ENCODE measurements at regions not wholly inside any gene's neighbourhood (a gene's known extent, or its start where the extent isn't known, plus 50 kb on each side); places are given as distances from the start of the nearest gene placed in this dataset.

GRCh38 chr7:13742811-13743210, 246.7 kb downstream of the ETV1 start:
- TF ChIP-seq, protein P1, sequence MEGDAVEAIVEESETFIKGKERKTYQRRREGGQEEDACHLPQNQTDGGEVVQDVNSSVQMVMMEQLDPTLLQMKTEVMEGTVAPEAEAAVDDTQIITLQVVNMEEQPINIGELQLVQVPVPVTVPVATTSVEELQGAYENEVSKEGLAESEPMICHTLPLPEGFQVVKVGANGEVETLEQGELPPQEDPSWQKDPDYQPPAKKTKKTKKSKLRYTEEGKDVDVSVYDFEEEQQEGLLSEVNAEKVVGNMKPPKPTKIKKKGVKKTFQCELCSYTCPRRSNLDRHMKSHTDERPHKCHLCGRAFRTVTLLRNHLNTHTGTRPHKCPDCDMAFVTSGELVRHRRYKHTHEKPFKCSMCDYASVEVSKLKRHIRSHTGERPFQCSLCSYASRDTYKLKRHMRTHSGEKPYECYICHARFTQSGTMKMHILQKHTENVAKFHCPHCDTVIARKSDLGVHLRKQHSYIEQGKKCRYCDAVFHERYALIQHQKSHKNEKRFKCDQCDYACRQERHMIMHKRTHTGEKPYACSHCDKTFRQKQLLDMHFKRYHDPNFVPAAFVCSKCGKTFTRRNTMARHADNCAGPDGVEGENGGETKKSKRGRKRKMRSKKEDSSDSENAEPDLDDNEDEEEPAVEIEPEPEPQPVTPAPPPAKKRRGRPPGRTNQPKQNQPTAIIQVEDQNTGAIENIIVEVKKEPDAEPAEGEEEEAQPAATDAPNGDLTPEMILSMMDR (conservative IDR thresholded peaks at IDR 0.05; ENCODE audit: low read depth in 2 of 2) = peak; percentile 67 to 76
- TF ChIP-seq EZH2 (IDR thresholded peaks at IDR 0.05; ENCODE audit: low read depth, unreplicated experiment) = no peak
- no peak for TF ChIP-seq JUNB (IDR thresholded peaks at IDR 0.05; ENCODE audit: unreplicated experiment)
- no peak for TF ChIP-seq POLR2AphosphoS5 (IDR thresholded peaks at IDR 0.05; ENCODE audit: low read depth)
- TF ChIP-seq ETS1 (IDR thresholded peaks at IDR 0.05) = no peak
- TF ChIP-seq, protein P2, sequence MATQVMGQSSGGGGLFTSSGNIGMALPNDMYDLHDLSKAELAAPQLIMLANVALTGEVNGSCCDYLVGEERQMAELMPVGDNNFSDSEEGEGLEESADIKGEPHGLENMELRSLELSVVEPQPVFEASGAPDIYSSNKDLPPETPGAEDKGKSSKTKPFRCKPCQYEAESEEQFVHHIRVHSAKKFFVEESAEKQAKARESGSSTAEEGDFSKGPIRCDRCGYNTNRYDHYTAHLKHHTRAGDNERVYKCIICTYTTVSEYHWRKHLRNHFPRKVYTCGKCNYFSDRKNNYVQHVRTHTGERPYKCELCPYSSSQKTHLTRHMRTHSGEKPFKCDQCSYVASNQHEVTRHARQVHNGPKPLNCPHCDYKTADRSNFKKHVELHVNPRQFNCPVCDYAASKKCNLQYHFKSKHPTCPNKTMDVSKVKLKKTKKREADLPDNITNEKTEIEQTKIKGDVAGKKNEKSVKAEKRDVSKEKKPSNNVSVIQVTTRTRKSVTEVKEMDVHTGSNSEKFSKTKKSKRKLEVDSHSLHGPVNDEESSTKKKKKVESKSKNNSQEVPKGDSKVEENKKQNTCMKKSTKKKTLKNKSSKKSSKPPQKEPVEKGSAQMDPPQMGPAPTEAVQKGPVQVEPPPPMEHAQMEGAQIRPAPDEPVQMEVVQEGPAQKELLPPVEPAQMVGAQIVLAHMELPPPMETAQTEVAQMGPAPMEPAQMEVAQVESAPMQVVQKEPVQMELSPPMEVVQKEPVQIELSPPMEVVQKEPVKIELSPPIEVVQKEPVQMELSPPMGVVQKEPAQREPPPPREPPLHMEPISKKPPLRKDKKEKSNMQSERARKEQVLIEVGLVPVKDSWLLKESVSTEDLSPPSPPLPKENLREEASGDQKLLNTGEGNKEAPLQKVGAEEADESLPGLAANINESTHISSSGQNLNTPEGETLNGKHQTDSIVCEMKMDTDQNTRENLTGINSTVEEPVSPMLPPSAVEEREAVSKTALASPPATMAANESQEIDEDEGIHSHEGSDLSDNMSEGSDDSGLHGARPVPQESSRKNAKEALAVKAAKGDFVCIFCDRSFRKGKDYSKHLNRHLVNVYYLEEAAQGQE (IDR thresholded peaks at IDR 0.05; ENCODE audit: unreplicated experiment) = no peak
- no peak for TF ChIP-seq ZNF331 (CRISPR knock-in tag; IDR thresholded peaks at IDR 0.05; ENCODE audit: low read depth)

All from GM23338 (cell line).